Stimulated activated naive CD4-positive, alpha-beta T cell (primary cell): ENCODE measurements at regions not wholly inside any gene's neighbourhood (a gene's known extent, or its start where the extent isn't known, plus 50 kb on each side); places are given as distances from the start of the nearest gene placed in this dataset.

Experiments
- DNase-seq, 6 experiments: peaks; one replicate each; lab custom pipeline; 2025; lab: John Stamatoyannopoulos, UW

DNA sequence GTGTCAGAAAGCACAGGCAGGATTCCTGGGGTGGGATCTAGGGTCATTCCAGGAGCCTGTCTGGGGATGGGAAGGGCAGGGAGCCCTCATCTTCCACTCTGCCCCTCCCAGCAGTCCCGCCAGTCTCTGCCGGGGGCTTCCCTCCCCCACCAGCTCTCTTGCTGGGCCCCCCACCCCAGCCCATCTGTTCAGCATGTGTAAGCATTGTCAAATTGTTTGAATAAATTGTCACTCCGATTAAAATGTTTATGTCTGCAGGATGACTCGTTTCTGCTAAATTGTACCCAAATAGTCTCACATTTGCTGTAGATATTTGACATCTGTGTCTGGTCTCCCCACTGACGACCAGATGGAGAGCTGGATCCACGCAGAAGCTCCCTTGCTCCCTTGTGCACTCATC lies 257.6 kb downstream of the ANKRD60 start:
- DNase-seq: no peak

DNA sequence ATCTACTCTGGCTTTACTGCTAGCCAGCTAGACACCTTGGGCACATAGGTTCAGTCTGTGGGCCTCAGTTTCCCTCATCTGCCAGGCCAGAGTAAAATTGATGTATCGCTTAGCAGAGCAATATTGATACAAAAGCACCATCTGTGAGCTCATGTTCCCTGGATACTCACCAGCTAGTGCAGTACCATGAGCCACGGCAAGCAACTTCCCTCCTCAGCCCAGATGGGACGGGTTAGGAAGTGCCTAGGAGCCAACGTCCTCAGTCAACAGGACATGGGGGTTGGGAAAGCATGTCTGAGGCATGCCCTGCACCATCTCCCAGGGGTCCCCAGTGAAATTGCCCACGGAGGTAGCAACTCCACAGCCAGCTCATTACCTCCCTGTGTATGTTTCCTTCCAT lies 258.3 kb downstream of the ANKRD60 start:
- no peak for DNase-seq

DNA sequence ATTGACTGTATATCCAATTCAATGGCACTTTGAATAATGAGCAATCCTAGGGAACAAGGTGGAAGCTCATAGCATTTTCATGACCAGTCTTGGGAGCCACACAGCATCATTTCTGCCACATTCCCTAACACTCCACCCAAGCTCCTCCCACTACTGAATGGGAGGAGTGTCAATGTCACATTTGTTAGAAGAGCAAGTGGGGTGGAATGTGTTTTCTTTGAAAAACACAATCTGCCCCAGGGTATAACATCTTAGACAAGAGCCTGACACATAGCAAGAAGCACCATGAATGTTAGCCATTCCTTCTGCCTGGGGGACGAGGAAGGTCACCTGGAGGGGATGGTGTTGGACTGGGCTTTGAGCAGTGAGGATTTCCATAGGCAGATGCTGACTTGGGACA lies 258.3 kb upstream of the PMEPA1 start:
- DNase-seq: no peak

DNA sequence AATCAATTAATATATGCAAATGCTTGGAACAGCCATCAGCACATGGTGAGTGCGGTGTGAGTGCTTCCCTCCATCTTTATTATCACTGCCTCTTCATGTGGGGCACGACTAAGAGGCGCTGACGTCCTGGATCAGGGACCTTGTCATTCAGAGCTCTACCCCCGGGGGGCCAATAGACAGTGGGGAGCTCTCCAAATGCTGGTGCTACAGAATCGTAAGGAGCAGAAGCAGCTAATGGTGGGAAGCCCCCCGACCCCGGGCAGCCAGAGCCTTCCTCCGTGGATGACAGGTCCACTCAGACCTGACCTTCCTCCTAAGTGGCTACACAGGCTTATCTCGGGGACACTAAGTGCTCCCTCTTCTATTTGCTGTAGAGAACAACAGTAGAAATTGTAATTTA lies 257.5 kb upstream of the PMEPA1 start:
- DNase-seq: no peak

DNA sequence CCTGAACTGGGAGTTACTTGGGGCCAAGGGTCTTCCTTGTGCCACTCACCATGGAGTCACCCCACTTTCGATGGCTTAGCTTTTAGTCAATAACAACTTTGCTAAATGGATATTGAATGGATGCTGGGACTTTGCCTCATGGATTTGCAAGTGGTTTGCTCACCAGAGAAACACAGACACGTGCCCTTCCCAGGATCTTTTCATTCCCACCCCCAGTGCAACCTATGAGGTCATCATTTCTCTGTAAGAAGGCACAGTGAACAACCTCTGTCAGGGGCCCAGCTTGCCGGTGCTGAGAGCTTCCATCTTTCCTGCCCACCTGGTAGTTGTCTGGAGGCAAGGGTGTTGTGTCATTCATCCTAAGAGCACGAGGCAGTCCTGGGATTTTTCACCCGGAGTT lies 256.8 kb upstream of the PMEPA1 start:
- DNase-seq: no peak

DNA sequence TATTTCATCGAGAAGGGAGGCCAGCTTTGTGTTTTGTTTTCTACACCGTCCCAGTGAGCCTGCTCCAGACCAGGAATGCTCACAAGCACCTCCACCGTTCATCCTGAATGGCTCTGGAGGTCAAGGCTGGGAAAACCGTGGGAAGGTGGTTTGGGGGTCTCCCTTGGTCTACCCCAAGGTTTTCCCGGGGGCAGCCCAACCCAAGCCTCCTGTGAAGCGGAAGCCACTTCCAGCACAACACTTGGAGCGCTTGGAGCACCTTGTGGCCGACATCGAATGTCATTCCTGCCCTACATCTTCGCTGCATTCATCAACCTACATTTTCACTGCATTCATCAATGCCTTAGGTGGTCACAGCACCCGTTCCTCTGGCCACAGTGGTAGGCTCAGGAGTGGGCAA lies 255.6 kb upstream of the PMEPA1 start:
- DNase-seq: no peak

DNA sequence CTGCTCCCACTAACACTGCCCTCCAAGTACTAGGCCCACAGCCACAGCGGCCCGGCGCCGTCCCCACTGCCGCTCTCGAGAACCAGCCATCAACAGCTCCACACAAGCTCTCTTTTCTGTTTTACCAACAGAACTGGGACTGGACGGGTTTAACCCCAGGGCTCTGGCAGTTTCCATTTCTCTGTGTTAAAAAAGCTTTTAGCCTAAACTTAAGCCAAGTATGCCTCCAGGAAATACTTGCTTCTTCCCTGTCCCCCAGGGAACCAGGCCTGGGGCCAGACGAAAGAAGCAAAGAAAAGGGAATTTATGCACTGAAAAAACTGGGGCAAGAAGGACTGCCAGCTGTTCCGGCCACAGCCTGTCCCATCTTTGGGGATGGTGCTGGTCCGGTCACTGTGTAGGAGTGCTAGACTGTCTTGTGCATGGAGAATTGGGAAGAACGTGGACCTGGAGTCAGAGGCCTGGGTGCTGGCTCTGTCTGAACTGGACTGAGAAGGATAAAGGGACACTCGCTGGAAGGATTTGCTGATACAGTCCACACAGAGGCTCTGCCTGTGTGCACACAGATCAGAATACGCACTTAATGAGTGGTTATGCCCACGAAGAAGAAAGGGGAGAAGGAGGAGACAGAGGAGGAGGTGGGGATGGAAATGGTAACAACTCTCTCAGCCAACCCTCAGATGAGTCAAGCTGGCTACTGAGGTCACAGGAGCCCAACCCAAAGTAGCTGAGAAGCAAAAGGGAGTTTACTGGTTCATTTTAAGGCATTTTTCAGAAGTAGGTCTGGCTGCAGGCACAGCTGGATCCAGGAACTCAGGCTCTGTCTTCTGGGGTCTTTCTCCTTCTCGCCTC lies 254.4 kb upstream of the PMEPA1 start:
- no peak for DNase-seq

DNA sequence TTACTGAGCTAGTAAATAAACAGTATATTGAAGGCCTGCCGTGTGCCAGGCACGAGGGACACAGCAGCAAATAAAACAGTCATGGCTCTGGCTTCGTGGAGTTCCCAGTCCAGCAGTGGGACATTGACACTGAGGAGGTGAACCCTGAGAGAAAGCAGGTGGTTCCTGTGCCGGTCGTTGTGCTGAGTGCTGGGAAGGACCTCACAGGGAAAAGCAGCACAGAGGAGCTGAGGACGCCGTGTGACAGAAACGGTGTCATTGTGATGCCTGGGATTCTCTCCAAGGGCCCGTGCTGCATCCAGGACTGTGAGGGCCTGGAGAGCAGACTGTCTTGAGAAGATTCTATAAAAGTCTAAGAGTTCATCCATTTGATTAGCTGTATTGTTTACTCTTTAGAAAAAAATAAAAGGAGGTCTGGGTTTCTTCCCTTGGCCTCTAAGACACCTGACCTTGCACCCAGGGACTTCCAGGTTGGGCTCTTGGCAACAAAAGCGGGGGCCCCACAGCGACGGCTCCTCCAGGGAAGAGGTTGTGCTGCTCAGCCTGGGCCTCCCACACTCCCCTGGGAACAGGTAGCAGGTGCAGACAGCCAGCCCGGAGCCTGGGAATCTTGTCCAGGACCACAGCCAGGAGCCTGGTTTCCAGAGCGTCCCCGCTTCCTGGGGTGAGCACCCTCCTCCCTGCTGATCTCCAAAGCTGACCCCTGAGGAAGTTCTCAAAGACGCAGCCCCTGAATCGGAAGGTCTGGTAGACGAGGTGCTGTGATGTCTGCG lies 251.2 kb upstream of the PMEPA1 start:
- no peak for DNase-seq

DNA sequence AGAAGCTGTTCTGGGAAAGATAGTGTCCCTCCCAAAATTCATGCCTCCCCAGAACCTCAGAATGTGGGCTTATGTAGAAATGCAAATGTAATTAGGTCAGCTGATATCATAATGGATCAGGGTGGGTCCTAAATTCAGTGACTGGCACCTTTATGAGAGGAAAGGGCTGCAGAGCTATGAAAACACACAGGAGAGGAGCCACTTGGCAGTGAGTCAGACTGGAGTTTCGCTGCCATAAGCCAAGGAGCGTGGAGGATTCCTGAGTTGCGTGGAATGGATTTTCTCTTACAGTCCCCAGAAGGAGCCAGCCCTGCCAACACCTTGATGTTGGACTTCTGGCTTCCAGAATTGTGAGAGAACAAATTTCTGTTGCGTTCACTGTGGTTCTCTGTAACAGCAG lies 249.8 kb upstream of the PMEPA1 start:
- DNase-seq: no peak

DNA sequence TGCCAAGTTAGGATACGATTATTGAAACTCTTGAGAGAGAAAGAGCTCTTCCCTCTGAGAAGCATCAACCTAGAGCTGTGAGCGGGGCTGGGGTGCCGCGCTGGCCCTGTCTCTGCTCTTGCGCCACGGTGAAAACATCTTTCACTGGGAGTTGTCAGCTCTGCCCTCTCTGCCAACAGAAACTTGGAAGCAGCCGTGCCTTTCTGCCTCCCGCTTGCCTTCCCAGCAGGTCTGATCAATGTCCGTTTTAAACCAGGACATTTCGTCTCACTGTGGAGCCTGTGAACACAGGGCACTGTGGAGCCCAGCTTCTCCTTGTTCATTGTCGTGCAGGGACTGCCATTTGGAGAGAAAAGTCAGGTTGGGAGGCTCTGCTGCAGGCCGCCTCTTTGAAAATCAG lies 249.2 kb upstream of the PMEPA1 start:
- DNase-seq: no peak

DNA sequence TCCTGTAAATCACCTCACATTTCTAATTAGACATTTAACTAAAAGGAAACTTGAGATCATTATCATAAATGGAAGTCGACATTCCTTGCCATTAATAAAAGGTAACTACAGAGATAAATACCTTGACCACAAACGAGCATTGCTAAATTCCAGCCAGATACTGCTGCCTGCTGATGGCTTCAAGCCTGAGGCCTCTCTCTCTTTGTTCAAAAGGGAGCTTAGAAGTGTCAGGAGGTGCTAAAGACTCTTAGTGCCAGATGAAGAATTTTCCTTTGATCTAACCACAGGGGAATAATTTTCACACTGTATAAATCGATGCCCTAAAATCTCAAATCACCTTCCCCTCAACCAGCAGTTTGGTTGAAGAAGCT lies 248.2 kb upstream of the PMEPA1 start:
- DNase-seq: no peak

DNA sequence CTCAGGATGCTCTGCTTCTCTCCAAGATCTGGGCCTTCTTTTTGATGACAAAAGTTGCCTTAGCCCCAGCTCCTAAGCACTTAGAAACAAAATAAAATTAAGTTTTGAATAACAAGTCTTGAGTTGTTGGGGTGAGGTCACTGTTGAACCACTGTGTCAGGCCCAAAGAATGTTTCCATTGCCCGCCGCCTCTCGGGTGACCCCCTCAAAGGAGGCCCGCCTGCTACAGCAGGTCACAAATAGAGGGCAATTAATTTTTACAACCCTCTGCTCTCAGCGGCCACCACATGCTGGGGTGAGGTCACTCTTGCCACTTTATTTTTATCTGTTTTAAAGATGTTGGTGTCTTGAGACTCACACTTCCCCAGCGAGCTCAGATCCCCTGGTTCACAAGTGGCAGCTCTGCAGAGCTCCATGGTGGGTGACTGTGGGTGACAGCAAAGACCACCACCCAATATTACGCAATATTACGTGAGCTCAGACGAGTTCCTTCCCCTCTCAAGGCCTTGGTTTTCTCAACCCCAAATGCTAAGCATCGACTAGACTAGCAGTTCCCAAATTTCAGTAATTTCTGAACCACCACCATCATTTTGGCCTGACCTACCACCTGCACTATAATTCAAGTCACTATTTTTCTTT lies 247.7 kb upstream of the PMEPA1 start:
- DNase-seq: no peak

DNA sequence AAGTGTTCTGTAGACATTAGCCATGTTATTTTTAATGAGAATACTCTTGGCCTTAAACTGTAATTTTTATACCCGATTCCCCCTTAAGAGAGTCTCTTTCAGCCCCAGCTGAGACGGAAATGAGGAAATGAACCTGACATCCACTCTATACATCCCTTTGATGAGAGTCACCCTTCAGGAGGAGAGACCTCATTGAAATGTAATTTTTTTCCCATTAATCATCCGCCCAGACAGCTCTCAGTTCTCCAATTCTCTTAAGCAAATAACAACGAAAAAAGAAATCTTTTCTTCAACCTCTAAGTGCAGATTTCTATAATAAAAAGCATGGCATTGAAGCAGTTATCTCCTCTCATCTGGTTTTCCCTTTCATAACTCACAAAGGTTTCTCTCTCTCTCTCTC lies 243.8 kb upstream of the PMEPA1 start:
- DNase-seq: no peak

DNA sequence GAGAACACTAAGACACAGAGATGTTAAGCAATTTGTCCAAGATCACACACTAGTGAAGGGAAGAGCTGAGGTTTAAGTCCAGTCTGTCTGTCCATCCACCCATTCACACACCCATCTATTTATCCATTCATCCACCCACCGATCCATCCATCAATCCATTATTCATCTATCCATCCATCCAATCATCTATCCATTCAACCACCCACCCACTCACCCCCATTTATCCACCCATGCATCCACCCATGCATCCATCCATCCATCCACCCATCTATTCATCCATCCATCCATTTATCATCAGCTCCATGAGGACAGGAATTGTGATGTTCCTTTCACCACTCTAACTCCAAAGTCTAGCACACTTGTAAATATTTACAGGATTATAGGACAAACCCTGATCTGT lies 242.3 kb upstream of the PMEPA1 start:
- DNase-seq: no peak

DNA sequence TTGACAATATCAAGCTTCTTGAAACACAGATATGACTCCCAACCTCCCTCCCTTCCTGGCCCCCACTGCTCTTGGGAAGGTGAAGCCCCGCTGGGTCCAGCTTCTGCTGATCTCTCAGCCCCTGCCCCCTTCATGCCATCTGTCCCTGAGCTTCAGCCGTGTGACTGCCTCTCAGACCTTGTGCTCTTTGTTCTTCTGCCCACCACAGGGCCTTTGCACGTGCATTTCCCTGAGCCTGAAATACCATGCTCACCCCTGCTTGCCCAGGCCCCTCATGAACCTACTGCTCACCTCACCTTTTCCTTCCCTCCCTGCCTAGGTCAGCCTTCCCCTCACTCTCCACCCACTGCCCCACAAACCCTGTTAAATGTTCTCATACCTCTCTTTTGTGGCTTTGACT lies 241.7 kb upstream of the PMEPA1 start:
- DNase-seq: no peak

DNA sequence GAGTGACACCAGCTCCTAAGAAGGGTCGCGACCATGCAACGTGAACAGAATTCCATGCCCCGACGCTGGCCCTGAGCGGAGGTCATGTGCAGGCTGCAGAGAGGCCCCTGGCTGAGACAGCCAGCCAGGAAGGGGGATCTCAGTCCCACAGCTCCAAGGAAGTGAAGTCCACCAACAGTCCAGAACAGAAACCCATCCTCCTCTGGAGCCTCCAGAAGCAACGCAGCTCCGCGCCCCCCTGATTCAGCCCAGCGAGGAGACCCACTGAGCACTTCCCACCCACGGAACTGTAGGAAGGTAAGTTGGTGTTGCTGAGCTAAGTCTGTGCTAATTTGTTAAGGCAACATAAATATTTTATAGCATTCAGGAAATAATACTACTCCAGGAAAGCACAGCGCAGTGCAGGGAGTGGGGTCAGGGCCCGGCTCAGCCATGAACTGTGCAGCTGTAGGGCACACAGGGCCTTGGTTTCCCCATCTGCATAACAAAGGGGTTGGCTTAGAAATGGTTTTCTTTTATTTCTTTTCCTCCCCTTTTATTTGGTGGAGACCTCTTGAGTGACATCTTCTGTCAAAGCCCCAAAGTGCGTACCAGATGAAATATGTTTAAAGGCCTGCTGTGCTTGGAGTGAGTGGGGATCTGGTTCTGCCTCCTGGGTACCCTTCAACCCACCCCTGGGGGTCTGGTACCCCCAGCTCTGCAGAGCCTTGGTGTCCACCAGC lies 241.1 kb upstream of the PMEPA1 start:
- no peak for DNase-seq

DNA sequence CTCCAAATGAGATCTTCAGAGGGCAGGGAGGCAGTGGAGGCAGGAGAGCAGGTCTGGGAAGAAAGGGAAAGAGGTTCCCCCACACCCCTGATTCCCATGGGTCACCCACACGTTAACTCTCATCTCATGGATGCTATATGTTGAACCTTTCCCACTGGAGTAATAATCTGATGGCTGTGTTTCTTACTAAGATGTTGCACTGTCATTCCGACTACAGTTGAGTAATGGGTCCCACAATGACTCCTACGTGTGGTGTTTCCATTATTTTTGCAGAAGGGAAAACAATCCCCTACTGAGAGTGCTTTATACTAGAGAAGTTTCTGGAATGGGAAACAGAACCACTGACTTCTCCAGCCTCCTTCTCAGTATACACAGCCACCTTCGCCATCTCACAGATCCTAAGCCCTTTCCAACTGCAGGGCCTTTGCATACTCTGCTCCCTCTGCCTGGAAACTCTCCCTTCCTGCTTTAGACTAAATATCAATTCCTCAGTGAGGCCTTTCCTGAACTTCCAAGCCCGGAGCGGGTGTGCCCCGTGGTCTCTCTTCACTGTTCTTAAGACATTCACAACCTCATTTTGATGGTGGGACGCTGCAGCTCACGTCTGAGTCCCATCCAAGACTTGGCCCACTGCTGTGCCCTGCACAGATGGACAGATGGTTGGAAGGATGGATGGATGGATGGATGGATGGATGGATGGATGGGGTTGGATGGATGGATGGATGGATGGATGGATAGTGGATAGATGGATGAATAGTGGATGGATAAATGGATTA lies 238.6 kb upstream of the PMEPA1 start:
- no peak for DNase-seq

DNA sequence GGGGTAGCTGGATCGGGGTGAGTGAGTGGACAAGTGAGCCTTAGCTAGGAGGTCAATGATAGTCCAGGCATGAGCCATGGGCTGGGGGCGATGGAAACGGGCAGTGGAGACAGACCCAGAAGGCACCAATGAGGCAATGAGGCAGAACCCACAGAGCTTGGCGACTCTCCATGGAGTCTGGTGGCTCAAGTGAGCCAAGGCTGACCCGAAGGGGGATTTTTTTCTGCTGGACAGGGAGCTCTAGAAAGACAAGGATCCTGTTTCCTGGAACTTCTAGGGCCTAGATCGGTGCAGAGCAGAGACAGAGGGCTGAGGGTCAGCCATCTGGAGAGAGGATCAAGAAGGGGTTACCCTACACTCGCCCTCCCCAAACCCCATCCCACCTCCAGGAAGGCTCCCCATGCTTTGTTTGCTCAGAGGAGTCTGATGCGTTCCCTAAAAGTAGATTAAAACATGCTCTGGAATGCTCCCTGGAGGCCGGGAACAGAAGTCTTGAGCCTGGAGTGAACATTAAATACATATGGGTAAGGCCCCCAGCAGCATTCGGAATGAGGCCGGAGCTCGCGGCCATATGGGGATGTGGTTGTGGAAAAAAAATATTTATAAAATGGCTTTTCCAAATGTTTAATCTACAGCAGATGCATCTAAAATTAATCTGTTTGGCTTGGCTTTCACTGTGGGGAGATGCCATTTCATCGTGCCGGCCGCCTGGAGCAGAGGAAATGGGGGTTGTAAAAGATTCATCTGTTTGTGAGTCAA lies 237.8 kb upstream of the PMEPA1 start:
- no peak for DNase-seq

DNA sequence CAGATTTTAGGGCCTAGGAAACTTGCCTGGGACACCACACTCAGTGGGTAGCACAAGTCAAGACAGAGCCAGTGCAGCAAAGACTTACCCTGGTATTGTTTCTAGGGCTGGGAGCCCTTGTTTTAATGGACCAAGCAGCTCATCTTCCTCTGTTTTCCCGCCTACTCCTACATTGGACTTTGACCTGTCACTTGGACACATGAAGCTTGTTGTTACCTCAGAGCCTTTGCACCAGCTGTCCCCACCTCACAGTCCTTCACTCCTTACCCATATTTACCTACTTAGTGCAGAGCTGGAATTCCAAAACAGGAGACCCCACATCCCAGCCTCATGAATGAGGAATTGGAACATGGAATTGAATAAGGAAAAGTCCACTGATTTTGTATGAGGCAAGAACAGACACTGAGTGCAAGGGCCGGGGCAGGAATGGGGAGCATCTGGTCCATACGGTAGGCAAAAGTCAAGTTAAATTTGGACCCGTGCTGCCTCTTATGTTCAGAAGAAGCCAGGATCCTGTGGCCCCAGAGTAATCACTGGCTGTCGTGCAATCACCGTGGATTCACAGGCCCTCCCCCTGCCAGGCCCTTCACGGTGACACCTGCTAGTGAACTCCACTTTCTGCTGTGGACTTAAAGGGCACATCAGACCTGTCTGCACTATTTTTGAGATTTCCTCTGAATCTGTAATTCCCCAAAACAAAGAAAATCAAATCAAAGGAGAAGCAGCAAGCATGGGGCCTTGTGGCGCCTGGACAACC lies 236.9 kb upstream of the PMEPA1 start:
- no peak for DNase-seq

DNA sequence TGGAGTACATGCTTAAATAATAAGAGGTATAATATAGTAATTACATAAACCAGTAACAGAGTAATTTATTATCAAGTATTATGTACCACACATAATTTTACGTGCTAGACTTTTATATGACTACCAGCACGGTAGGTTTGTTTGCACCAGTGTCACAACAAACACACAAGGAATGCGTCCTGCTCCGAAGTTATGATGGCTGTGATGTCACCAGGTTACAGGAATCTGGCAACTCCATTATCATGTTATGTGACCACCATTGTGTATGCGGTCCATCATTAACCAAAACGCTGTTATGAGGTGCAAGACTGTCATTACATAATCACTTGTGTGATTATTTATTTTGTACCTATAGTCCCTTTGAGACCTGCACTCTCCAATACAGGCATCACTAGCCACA lies 235.2 kb upstream of the PMEPA1 start:
- no peak for DNase-seq
